ENCODE measurements at regions not wholly inside any gene's neighbourhood (a gene's known extent, or its start where the extent isn't known, plus 50 kb on each side); places are given as distances from the start of the nearest gene placed in this dataset.

DNA sequence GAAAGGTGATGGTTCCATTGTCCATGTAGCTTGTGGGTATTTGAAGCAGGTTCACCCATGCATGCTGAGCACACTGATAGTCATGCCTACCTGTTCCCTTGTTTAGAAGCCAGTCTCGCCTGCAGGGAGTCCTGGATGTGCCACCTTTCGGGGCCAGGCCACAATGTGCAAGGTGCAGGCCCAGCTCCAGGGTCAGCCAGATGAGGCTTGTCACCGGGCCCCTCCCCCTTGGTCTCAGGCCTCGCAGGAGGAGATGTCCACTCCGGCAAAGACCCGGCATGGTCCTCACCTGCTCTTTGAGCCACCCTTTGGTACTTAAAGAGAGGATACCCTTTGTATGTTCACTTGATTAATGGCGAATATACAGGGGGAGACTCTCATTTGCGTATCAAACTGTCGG, 140.4 kb upstream of the RTL1 start:
- TF ChIP-seq POLR2AphosphoS5 (IDR thresholded peaks at IDR 0.05; ENCODE audit: low read depth, low read length) = no peak
- TF ChIP-seq POLR2A (IDR thresholded peaks at IDR 0.05; ENCODE audit: low read depth, low read length) = no peak
- no peak for TF ChIP-seq SPI1 (IDR thresholded peaks at IDR 0.05; ENCODE audit: low read depth, low read length)
- no peak for TF ChIP-seq TAF1 (IDR thresholded peaks at IDR 0.05; ENCODE audit: low read depth, low read length)
- TF ChIP-seq POU2F2 (IDR thresholded peaks at IDR 0.05; ENCODE audit: low read depth, low read length) = no peak
- TF ChIP-seq PAX5 (IDR thresholded peaks at IDR 0.05; ENCODE audit: insufficient read depth, low read length, severe bottlenecking) = no peak
